ENCODE measurements at regions not wholly inside any gene's neighbourhood (a gene's known extent, or its start where the extent isn't known, plus 50 kb on each side); places are given as distances from the start of the nearest gene placed in this dataset.

DNA sequence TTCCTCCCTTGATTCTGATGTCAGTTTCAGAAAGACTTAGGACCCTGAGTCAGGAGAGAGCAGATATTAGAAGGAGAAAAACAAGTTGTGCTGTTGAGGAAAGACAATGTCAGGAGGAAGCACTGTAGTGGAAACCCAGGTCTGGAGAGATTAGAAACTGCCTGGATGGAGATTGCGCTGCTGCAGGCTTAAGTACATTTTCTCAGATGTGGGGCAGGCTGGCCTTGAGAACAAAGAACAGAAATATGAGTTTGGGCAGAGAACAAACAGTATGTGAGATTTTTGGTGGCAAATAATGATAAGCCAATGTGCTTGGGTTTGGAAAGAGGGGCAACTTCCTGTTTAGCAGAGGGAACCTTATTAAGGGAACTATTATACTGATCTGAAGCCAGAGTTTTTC, 74.3 kb upstream of the PRMT8 start:
- ChIA-PET CTCF (interaction anchor here (0.6 to 0.9 kb wide), 3 partner anchors 18 to 726 kb away, joined by 3 to 4 read pairs (median 3); no protein-coding TSS in a partner anchor), POLR2A (no interaction called here)
- no peak for TF ChIP-seq SP1 (IDR thresholded peaks at IDR 0.05)
- TF ChIP-seq HDGF (IDR thresholded peaks at IDR 0.05; ENCODE audit: borderline replicate concordance) = no peak
- no peak for TF ChIP-seq L3MBTL2 (conservative IDR thresholded peaks at IDR 0.05)
- TF ChIP-seq ZNF384 (IDR thresholded peaks at IDR 0.05) = no peak
- TF ChIP-seq FOXK2 (IDR thresholded peaks at IDR 0.05) = no peak
- no peak for TF ChIP-seq PKNOX1 (IDR thresholded peaks at IDR 0.05)
- no peak for TF ChIP-seq LEF1 (IDR thresholded peaks at IDR 0.05; ENCODE audit: borderline replicate concordance)
- no peak for TF ChIP-seq CTBP1 (IDR thresholded peaks at IDR 0.05; ENCODE audit: borderline replicate concordance)
- TF ChIP-seq NFRKB (IDR thresholded peaks at IDR 0.05) = no peak
- no peak for TF ChIP-seq TARDBP (IDR thresholded peaks at IDR 0.05)
- TF ChIP-seq ARNT (IDR thresholded peaks at IDR 0.05) = no peak
- no peak for TF ChIP-seq FOXM1 (IDR thresholded peaks at IDR 0.05; ENCODE audit: borderline replicate concordance)
- no peak for TF ChIP-seq BHLHE40 (IDR thresholded peaks at IDR 0.05; ENCODE audit: borderline replicate concordance)
- no peak for TF ChIP-seq FOXA1 (IDR thresholded peaks at IDR 0.05)
- TF ChIP-seq SUZ12 (IDR thresholded peaks at IDR 0.05) = no peak
- no peak for TF ChIP-seq ELF4 (IDR thresholded peaks at IDR 0.05)
- DNase-seq (ENCODE audit: extremely low spot score) = no peak

DNA sequence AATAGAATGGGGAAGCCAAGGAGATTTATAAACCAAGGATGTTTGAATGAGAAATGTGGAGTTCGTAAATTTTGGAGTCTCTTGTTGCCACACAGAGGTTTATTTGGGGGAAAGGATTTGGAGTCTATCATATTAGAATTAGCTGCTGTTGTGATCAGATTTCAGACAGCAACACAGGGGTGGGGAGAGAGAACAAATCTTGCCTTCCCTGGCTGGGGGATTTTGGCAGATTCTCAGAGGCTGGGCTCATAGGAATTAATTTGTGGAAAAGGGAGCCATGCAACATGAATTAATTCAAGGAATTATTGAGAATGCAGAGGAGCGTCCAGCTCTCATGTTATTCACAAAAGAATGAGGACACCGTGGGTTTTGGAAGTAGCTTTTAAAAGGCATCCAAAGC, 73.9 kb upstream of the PRMT8 start:
- ChIA-PET POLR2A (no interaction called here), CTCF (interaction anchor here (0.7 to 1.6 kb wide), 3 partner anchors 9 to 387 kb away, joined by 3 to 4 read pairs (median 3); no protein-coding TSS in a partner anchor)
- TF ChIP-seq SP1 (IDR thresholded peaks at IDR 0.05) (no peak), ZNF384 (IDR thresholded peaks at IDR 0.05) (no peak), BHLHE40 (IDR thresholded peaks at IDR 0.05; ENCODE audit: borderline replicate concordance) (no peak), FOXA1 (IDR thresholded peaks at IDR 0.05) (no peak), L3MBTL2 (conservative IDR thresholded peaks at IDR 0.05) (no peak), LEF1 (IDR thresholded peaks at IDR 0.05; ENCODE audit: borderline replicate concordance) (no peak), TARDBP (IDR thresholded peaks at IDR 0.05) (no peak), CTBP1 (IDR thresholded peaks at IDR 0.05; ENCODE audit: borderline replicate concordance) (no peak), HDGF (IDR thresholded peaks at IDR 0.05; ENCODE audit: borderline replicate concordance) (no peak), ARNT (IDR thresholded peaks at IDR 0.05) (no peak), FOXM1 (IDR thresholded peaks at IDR 0.05; ENCODE audit: borderline replicate concordance) (no peak), PKNOX1 (IDR thresholded peaks at IDR 0.05) (no peak), NFRKB (IDR thresholded peaks at IDR 0.05) (no peak)
- DNase-seq (ENCODE audit: extremely low spot score) = no peak

DNA sequence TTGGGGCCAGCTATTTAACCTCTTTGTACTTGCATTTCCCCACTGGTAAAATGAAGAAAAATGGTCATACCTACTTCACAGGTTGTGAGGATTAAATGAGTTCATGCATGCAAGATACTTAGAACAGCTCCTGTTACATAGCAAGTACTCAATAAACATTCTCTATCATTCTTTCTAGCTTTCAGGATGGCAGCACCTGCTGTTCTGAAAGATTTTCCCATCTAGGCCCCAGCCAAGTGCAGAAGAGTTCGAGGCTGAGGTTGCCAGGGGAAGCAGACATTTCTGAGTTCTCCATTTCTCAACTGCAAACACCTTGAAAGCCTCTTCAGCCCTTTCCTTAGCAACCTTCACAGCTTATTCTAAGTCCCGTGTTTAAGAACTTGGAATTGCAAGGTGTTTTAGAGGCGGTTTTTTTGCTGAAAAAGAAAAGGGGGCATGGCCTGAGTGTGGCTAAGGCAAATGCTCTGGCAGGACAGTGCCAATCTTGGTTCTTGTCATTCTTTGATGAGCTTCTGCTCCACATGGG, 73.0 kb upstream of the PRMT8 start:
- ChIA-PET POLR2A (no interaction called here), CTCF (interaction anchor here (0.5 to 1.6 kb wide), 4 partner anchors 10 to 386 kb away, joined by 3 read pairs; no protein-coding TSS in a partner anchor)
- DNase-seq (ENCODE audit: extremely low spot score) = no peak
- TF ChIP-seq SP1 (IDR thresholded peaks at IDR 0.05) (no peak), FOXK2 (IDR thresholded peaks at IDR 0.05) (no peak), L3MBTL2 (conservative IDR thresholded peaks at IDR 0.05) (no peak), CTBP1 (IDR thresholded peaks at IDR 0.05; ENCODE audit: borderline replicate concordance) (no peak), SUZ12 (IDR thresholded peaks at IDR 0.05) (no peak), NFRKB (IDR thresholded peaks at IDR 0.05) (no peak), PKNOX1 (IDR thresholded peaks at IDR 0.05) (no peak), ZNF384 (IDR thresholded peaks at IDR 0.05) (no peak), FOXM1 (IDR thresholded peaks at IDR 0.05; ENCODE audit: borderline replicate concordance) (no peak), HDGF (IDR thresholded peaks at IDR 0.05; ENCODE audit: borderline replicate concordance) (no peak), BHLHE40 (IDR thresholded peaks at IDR 0.05; ENCODE audit: borderline replicate concordance) (no peak), FOXA1 (IDR thresholded peaks at IDR 0.05) (no peak)

DNA sequence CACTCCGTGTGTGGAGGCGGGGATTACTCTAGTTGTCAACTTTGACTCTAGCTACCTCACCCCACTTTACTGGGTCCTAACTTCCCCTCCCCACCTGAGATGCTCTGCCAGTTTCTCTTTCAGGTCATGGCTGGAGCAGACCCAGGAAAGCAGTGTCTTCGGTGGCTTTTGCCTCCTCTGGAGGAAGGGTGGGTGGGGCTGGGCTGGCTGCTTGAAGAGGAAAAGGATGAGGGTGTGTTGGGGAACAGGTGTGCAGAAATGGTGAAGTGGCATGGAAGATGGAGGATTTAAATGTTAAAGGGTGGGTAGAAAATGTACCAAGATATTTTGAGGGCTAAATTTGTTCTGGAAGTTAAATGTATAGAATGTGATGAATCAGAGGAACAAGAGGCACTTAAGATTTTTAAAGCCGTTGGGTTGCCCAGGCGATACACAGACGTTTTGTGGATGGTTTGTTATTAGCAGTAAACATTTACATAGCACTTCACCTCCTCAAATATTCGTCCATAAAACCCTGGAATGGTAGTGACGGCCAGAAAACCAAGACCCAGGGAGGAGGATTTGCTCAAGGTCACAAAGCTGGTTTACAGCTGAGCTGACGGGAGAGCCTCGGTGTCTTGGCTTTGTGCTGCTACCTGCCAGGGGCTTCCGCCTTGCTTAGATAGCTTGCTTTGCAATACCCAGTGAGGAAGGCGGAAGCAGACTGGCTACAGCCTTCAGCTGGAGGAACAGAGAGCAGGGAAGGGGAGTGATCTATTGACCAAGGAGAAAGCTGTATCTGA, 72.2 kb upstream of the PRMT8 start:
- no peak for DNase-seq (ENCODE audit: extremely low spot score)
- POLR2A ChIA-PET = no interaction called here
- TF ChIP-seq TARDBP (IDR thresholded peaks at IDR 0.05) = no peak
- TF ChIP-seq SP1 (IDR thresholded peaks at IDR 0.05) = no peak
- TF ChIP-seq ZNF384 (IDR thresholded peaks at IDR 0.05) = no peak
- TF ChIP-seq FOXM1 (IDR thresholded peaks at IDR 0.05; ENCODE audit: borderline replicate concordance) = no peak
- CTCF ChIA-PET = interaction anchor here (0.5 to 1.6 kb wide), 3 partner anchors 11 to 385 kb away, joined by 3 read pairs; no protein-coding TSS in a partner anchor

GRCh38 chr12:3419558-3419957, 71.4 kb upstream of the PRMT8 start:
- DNase-seq (ENCODE audit: extremely low spot score) = no peak
- POLR2A ChIA-PET = no interaction called here
- CTCF ChIA-PET = no interaction called here
- TF ChIP-seq CTBP1 (IDR thresholded peaks at IDR 0.05; ENCODE audit: borderline replicate concordance) (no peak), BHLHE40 (IDR thresholded peaks at IDR 0.05; ENCODE audit: borderline replicate concordance) (no peak), FOXA1 (IDR thresholded peaks at IDR 0.05) (no peak), SUZ12 (IDR thresholded peaks at IDR 0.05) (no peak), ZNF384 (IDR thresholded peaks at IDR 0.05) (no peak), ELF4 (IDR thresholded peaks at IDR 0.05) (no peak), TARDBP (IDR thresholded peaks at IDR 0.05) (no peak), ARNT (IDR thresholded peaks at IDR 0.05) (no peak), NFRKB (IDR thresholded peaks at IDR 0.05) (no peak), LEF1 (IDR thresholded peaks at IDR 0.05; ENCODE audit: borderline replicate concordance) (no peak), L3MBTL2 (conservative IDR thresholded peaks at IDR 0.05) (no peak)

All from HEK293T (cell line).